ENCODE measurements at regions not wholly inside any gene's neighbourhood (a gene's known extent, or its start where the extent isn't known, plus 50 kb on each side); places are given as distances from the start of the nearest gene placed in this dataset.
"Not testable (repeated sequence)": the region's sequence is repeated elsewhere in the genome, so short reads cannot be mapped to it uniquely, and the experiment has no call there.

- no peak for DNase-seq
Measured at GRCh38 chr7:22066522-22066921, 120.8 kb upstream of the CDCA7L start.

- DNase-seq, result no peak
Measured at GRCh38 chr7:22064816-22065215, 119.1 kb upstream of the CDCA7L start.

GRCh38 chr7:22061775-22062174, 116.1 kb upstream of the CDCA7L start:
- no peak for DNase-seq

GRCh38 chr7:22060863-22061262, 115.2 kb upstream of the CDCA7L start:
- no peak for DNase-seq

GRCh38 chr7:22060197-22060596, 114.5 kb upstream of the CDCA7L start:
- DNase-seq, result no peak

GRCh38 chr7:22055226-22055625, 109.5 kb upstream of the CDCA7L start:
- no peak for DNase-seq

GRCh38 chr7:22052674-22053365, 107.1 kb upstream of the CDCA7L start:
- DNase-seq, result no peak

- DNase-seq, result peak; percentile 47
Measured at GRCh38 chr7:22051886-22052673, 106.4 kb upstream of the CDCA7L start.

GRCh38 chr7:22049766-22050500, 104.2 kb upstream of the CDCA7L start:
- DNase-seq, result peak; percentile 74

GRCh38 chr7:22043367-22043766, 97.7 kb upstream of the CDCA7L start:
- DNase-seq, result no peak

- DNase-seq, result no peak
Measured at GRCh38 chr7:22040923-22041595, 95.4 kb upstream of the CDCA7L start.

GRCh38 chr7:22039670-22040069, 94.0 kb upstream of the CDCA7L start:
- no peak for DNase-seq

- not testable (repeated sequence) for DNase-seq
Measured at GRCh38 chr7:22032356-22032755, 86.7 kb upstream of the CDCA7L start.

- DNase-seq, result not testable (repeated sequence)
Measured at GRCh38 chr7:22028656-22029055, 83.0 kb upstream of the CDCA7L start.

GRCh38 chr7:22027475-22027874, 81.8 kb upstream of the CDCA7L start:
- DNase-seq, result no peak

GRCh38 chr7:22025983-22026382, 80.3 kb upstream of the CDCA7L start:
- DNase-seq, result no peak

GRCh38 chr7:22025075-22025474, 79.4 kb upstream of the CDCA7L start:
- DNase-seq, result no peak

- no peak for DNase-seq
Measured at GRCh38 chr7:22019931-22020330, 74.2 kb upstream of the CDCA7L start.

- DNase-seq, result peak; percentile 29
Measured at GRCh38 chr7:22016507-22016906, 70.8 kb upstream of the CDCA7L start.

GRCh38 chr7:22013711-22014110, 68.0 kb upstream of the CDCA7L start:
- DNase-seq, result no peak

- no peak for DNase-seq
Measured at GRCh38 chr7:22008683-22009082, 63.0 kb upstream of the CDCA7L start.

- peak; percentile 62 for DNase-seq
Measured at GRCh38 chr7:22008087-22008486, 62.4 kb upstream of the CDCA7L start.

GRCh38 chr7:22005151-22005550, 59.5 kb upstream of the CDCA7L start:
- DNase-seq, result no peak
